Lower lobe of right lung (tissue), 2 donors: ENCODE measurements at regions not wholly inside any gene's neighbourhood (a gene's known extent, or its start where the extent isn't known, plus 50 kb on each side); places are given as distances from the start of the nearest gene placed in this dataset.

Experiments
- ATAC-seq, 2 donors: fragments of 200-7000 bp; cut with Tn5 transposase; one replicate each; pipeline ENCODE4 v1.9.1; 2020 to 2022; ENCODE audit warnings: mild to moderate bottlenecking in 2 of 2, moderate library complexity in 2 of 2
- DNase-seq: peaks from one replicate; pipeline ENCODE4 v3.0.0-alpha.2; 2020
- H3K27ac ChIP-seq: fragments of 200-600 bp; one replicate; pipeline ENCODE4 v1.8.0; 2022
- H3K27me3 ChIP-seq: fragments of 200-600 bp; one replicate; pipeline ENCODE4 v1.8.0; 2022; ENCODE audit warnings: low read depth
- H3K36me3 ChIP-seq: fragments of 200-600 bp; one replicate; pipeline ENCODE4 v1.8.0; 2022; ENCODE audit warnings: mild to moderate bottlenecking
- H3K4me1 ChIP-seq: fragments of 200-600 bp; one replicate; pipeline ENCODE4 v1.8.0; 2022
- H3K4me3 ChIP-seq: fragments of 200-600 bp; one replicate; pipeline ENCODE4 v1.8.0; 2022; ENCODE audit warnings: mild to moderate bottlenecking
- H3K9me3 ChIP-seq: fragments of 200-600 bp; one replicate; pipeline ENCODE4 v1.8.0; 2022
- intact Hi-C: fragments of 100-400 bp; cut with DNase I; formaldehyde crosslinking; loops from one replicate; pipeline ENCODE4 v1.11.0; 2022
- TF ChIP-seq, protein P1 (sequence below): fragments of 200-600 bp; IDR thresholded peaks from one replicate; pipeline ENCODE4 v1.8.0; 2022; ENCODE audit warnings: antibody characterized with exemption, mild to moderate bottlenecking
- donor health status: DM: no; HTN: yes; CAD: no; lungs with severe emphysema.

DNA sequence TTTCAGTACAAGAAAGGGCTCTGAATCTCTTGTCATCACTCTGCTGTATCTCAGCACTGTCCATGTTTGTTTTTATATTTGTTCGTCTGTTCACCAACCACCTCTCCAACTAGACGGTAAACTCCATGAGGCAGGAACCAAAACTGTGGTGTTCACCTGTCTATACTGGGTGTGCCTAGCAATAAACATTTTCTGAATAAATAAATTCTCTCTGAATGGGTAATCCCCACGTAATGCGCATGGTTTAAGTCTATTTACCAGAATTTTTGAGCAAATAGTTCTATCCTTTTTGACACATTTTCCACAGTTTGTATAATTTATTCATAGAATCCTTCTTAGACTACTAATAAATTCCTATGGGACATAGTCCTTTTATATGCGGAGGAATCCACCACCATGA lies 400.6 kb upstream of the CFAP20DC start:
- no peaks in the 10 kb centered on the region for H3K4me1 ChIP-seq
- intact Hi-C loops: no loop called here
- DNase-seq: no peak
- H3K27ac ChIP-seq: peak overlapping the region; percentile 54
- no peak for ATAC-seq
- no peaks in the 10 kb centered on the region for H3K36me3 ChIP-seq
- H3K4me3 ChIP-seq: no peak overlapping the region
- H3K9me3 ChIP-seq: no peaks in the 10 kb centered on the region
- TF ChIP-seq, protein P1, sequence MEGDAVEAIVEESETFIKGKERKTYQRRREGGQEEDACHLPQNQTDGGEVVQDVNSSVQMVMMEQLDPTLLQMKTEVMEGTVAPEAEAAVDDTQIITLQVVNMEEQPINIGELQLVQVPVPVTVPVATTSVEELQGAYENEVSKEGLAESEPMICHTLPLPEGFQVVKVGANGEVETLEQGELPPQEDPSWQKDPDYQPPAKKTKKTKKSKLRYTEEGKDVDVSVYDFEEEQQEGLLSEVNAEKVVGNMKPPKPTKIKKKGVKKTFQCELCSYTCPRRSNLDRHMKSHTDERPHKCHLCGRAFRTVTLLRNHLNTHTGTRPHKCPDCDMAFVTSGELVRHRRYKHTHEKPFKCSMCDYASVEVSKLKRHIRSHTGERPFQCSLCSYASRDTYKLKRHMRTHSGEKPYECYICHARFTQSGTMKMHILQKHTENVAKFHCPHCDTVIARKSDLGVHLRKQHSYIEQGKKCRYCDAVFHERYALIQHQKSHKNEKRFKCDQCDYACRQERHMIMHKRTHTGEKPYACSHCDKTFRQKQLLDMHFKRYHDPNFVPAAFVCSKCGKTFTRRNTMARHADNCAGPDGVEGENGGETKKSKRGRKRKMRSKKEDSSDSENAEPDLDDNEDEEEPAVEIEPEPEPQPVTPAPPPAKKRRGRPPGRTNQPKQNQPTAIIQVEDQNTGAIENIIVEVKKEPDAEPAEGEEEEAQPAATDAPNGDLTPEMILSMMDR: no peak
- H3K27me3 ChIP-seq: no peaks in the 10 kb centered on the region

DNA sequence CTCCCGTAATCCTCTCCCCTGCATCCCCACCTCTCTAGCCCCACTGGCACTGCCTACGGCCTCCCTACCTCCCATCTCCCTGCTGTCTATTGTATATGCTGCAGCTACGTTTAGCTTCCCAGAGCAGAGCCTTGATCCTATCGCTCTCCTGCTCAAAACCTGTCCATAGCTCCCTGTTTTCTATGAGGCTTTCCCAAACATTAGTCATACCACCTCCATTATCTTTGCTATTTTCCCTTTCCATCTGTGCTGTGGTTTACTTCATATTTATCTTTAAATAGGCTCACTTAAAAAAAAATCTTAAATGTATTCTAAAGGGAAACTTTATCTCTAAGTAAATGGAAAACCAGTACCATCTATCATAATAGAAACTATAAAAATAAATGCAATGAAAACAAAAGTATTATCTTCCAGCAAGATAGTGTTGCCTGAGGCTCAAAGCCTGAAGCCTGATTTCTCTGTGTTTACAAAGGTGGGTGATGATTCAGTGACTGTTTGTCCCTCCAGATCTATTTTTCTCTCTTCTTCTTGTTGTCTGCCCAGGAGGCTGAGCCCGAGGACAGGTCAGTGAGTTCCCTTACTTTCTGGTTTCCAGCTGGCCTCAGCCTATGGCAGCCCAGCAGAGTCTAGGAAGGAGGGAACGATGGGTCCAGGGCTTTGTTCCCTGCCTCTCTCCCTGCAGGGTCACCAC lies 397.1 kb upstream of the CFAP20DC start:
- Histone ChIP-seq H3K27ac (no peak overlapping the region), H3K9me3 (no peaks in the 10 kb centered on the region), H3K4me1 (no peaks in the 10 kb centered on the region), H3K36me3 (no peaks in the 10 kb centered on the region), H3K27me3 (no peaks in the 10 kb centered on the region), H3K4me3 (no peak overlapping the region)
- intact Hi-C loops: no loop called here
- no peak for DNase-seq
- ATAC-seq: no peak
- TF ChIP-seq, protein P1: no peak

DNA sequence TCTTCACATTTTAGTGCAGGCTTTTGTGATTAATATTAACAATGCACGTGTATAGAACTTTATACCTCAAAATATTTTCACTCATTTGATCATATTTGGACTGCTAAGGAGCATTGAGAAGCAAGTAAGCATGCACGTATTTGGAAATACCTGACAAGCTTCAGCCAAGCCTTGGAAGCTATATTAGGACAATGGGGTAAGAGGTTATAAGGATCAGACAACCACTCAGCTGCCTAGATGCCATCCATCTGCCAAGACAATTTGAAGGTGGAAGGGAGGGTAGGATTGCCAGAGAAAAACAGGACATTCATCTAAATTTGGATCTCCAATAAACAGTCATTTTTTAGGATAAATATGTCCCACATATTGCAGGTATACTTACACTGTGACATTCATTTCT lies 394.9 kb upstream of the CFAP20DC start:
- Histone ChIP-seq H3K27ac (no peak overlapping the region), H3K4me3 (no peak overlapping the region), H3K9me3 (no peaks in the 10 kb centered on the region), H3K27me3 (no peaks in the 10 kb centered on the region), H3K36me3 (no peaks in the 10 kb centered on the region), H3K4me1 (no peaks in the 10 kb centered on the region)
- ATAC-seq: no peak
- DNase-seq: no peak
- TF ChIP-seq, protein P1: no peak
- intact Hi-C loops: no loop called here

DNA sequence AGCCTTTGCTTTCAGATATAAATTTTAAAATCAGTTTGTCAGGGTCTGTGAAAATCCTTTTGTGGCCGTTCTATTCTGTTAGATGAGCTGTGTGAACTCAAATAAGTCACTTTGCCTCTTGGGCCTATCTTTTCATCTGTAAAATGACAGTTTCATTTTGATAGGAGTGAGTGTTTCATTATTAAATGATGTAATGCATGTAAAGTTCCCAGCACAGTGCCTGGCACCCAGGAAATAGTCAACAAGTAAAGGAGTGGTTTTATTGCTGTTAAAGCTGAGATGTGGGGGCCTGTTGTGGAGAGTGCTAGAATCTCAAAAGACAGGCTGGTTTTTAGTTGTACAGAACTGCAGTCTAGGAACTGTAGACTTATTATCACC lies 394.5 kb upstream of the CFAP20DC start:
- no peaks in the 10 kb centered on the region for H3K9me3 ChIP-seq
- DNase-seq (no peak), ATAC-seq (no peak)
- intact Hi-C loops: no loop called here
- H3K4me1 ChIP-seq: no peaks in the 10 kb centered on the region
- no peak overlapping the region for H3K4me3 ChIP-seq
- no peaks in the 10 kb centered on the region for H3K36me3 ChIP-seq
- TF ChIP-seq, protein P1: no peak
- no peak overlapping the region for H3K27ac ChIP-seq
- H3K27me3 ChIP-seq: no peaks in the 10 kb centered on the region

DNA sequence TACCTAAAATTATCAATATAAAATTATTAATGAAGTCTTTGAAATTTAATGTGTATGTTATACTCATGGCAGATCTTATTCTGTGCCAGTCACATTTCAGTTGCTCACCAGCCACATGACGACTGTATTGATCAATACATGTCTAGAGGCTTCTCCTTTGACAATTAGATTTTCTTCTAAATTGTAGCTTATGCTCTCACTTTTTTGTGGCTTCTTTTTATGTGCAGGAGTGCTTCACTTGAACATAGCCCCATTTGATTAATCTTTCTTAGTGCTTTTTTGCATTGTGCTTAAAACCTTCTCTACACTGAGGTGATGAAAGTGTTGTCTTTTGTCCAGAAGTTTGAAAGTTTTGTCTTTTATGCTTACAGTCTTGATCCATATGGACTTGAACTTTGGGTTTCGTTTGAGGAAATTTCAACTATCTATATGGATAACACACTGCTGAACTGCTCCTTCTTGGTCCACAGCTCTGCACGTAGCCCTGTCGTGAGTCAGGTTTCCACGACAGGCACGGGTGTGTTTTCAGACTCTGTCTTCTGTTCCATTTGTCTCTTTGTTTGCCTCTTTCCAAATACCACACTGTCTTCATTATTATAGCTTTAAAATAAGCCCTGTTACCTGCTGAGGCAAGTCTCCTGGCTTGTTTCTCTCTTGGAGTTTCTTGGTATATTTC lies 393.9 kb upstream of the CFAP20DC start:
- Histone ChIP-seq H3K9me3 (no peaks in the 10 kb centered on the region), H3K4me1 (no peaks in the 10 kb centered on the region), H3K36me3 (no peaks in the 10 kb centered on the region), H3K4me3 (no peak overlapping the region), H3K27me3 (no peaks in the 10 kb centered on the region), H3K27ac (no peak overlapping the region)
- no peak for ATAC-seq
- TF ChIP-seq, protein P1: no peak
- DNase-seq: no peak
- intact Hi-C loops: no loop called here
